HG02642 (cell line): ENCODE measurements at regions not wholly inside any gene's neighbourhood (a gene's known extent, or its start where the extent isn't known, plus 50 kb on each side); places are given as distances from the start of the nearest gene placed in this dataset.
"Not testable (repeated sequence)": the region's sequence is repeated elsewhere in the genome, so short reads cannot be mapped to it uniquely, and the experiment has no call there.

Experiments
- ATAC-seq: cut with Tn5 transposase; IDR thresholded peaks from one replicate; pipeline ENCODE4 v1.9.1; 2021; ENCODE audit warnings: mild to moderate bottlenecking; ENCODE audit not compliant: unreplicated experiment, poor library complexity

DNA sequence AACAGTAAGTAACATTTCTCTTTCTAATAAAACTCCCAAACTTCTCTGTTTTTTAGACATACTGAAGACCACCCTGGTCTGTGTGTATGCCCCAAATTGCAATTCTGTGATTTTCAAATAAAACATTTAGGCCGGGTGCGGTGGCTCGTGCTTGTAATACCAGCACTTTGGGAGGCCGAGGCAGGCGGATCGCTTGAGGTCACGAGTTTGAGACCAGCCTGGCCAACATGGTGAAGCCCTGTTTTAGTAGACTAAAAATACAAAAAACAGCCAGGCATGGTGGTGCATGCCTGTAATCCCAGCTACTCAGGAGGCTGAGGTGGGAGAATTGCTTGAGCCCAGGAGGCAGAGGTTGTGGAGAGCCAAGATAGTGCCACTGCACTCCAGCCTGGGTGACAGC, 368.5 kb downstream of the PTPRU start:
- not testable (repeated sequence) for ATAC-seq

DNA sequence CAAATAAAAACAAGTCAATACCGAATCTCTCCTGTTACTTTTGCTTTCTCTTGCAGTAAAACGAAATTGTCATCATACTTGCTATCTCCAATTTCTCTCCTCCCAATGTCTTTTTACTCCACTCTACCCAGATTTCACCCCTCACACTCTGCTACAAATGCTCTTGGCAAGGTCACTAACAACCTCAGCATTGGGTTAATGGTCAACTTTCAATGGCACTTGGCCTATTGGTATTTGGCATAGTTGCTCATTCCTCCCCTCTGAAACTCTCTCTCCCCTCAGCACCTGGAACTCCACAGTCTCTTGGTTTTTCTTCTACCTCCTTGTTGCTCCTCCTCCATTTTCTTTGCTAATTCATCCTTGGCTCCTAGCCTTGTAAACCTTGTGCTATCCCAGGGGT, 367.3 kb downstream of the PTPRU start:
- ATAC-seq: no peak

DNA sequence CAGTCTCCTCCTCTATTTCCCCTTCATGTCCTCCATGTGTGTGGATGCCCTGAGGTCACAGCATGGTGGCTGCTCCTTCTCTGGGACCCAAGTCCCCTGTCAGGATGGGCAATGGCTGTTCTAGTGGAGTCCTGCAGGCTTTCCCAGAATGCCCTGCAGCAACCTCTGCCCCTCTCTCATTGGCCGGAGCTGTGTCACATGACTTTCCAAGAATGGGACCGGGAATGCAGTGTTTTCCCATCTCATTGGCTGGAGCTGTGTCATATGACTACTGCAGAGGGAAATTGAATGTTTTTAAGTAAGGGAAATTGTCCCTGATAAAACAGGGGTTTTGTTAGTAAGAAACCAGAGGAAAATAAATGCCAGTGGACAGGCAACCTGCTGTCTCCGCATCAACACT, 365.9 kb downstream of the PTPRU start:
- no peak for ATAC-seq

DNA sequence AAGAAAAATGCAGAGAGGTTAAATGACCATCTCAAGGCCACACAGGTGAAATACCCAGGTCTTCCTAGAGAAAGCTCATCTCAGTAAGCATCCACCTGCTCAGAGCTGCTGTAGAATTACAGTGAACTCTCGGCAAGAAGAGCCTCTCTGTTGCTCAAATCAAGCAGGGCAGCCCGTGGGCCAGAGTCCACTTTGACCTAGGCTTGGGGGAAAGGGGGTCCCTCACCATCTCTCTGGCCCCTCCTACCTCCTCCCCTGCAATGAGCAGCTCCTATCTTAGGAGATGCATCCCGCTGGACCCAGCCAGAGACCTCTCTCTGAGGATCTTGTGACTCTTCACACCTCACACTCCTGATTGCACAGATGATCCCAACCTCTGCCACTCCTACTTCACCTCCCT, 364.7 kb downstream of the PTPRU start:
- ATAC-seq: no peak

DNA sequence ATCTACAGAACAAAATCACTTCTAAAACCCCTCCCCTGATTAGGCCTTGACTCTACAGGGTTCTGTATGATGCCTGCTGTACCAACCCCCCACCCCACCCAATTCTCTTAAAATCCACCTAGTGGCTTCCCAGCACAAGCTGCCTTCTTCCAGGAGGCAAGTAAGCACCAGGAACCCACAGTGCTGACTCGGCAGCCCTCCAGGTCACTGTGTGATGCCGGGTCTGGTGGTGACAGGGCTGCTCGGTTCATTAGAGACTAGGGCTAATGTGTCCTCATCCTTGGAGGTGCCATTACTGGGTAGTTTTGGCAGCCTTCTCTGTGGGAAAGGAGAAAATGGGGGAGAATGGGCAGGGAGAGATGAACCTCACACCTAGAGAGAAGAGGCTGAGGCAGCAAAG, 363.5 kb downstream of the PTPRU start:
- ATAC-seq: no peak

DNA sequence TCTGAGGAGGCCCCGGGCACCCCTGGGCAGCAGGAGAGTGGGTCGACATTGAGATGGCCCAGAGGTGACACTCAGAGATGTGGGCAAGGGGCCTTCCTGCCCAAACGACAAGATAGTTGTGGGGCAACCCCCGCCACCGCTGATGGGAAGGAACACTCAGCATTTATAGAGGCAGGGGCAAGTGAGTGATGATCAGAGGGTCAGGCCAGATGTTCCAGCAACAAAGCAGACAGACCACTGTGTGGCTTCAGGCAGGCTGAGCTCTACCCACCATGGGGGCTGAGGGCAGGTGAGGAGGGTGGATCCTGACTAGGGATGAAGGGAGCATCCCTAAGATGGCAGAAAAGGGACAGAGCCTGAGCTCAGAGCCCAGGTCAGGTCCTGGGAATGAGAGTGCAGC, 362.7 kb downstream of the PTPRU start:
- ATAC-seq: no peak

DNA sequence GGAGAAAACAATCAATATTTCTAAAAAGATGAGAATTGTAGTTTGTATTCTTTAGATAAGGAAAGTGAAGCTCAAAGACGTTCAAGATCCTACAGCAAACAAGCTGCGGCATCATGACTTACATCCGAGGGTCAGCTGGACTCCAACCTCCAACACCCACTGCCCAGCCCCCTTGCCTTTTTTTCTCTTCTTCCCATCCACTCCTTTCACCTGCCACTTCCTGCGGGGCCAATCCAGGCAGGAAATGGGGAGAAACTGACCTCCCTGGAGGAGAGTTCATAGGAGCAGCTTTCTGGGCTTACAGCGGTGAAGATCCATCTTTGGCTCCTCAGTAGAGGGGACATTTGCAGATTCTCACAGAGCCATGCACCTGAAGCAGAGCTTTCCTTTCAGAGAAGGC, 361.5 kb downstream of the PTPRU start:
- no peak for ATAC-seq

DNA sequence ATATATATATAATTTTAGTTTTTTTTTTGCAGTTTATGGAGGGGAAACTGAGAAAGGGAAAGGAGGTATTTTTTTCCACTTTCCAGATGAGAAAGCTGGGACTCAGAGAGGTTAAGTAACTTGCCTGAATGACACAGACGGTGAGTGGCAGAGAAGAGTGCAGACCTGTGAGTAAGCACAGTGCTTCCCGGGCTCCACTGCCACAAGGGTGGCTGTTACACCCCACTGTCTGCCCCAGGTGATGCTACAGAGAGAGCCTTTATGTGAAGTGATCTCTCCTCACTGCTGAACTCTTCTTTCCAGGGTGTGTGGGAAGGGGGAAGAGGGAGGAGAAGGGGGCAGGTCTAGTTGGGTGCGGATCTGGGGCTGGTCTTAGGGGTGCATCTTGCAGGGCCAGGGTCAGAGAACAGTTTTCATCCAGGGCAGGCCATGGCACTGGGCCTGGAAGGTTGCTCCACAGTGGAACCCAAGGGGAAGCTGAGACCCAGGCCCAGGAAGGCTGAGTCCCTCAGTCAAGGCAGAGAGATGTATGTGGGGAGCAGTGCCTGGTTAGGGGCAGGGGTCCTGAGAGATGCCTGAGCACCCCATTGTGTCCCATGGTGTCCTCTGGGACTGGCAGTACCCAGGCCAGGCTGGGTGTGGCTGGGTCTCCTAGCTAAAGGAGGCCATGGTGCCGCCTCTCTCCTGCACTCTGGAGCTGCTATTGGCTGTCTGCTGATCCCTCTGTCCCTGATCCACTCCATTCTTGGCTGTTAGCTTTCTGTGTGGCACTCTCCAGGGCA, 357.5 kb downstream of the PTPRU start:
- no peak for ATAC-seq

DNA sequence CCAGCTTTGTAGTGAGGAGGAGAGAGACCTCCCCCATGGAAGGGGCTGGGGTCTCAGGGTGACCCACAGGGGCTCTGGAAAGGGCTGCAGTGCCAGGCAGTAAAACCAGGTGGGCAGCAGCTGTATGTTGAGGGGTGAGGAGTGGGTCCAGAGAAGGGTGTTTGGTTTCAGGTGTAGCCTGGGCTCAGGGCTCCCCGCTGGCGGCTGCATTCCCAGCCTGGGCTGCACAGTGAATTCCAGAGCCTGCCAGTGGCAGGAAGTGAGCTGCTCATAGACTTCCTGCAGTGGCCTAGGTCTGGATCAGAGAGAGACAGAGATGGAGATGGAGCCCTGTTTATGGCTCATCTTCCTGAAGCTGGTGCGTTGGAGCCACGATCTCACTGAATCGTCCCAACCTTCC, 356.4 kb downstream of the PTPRU start:
- ATAC-seq: no peak

DNA sequence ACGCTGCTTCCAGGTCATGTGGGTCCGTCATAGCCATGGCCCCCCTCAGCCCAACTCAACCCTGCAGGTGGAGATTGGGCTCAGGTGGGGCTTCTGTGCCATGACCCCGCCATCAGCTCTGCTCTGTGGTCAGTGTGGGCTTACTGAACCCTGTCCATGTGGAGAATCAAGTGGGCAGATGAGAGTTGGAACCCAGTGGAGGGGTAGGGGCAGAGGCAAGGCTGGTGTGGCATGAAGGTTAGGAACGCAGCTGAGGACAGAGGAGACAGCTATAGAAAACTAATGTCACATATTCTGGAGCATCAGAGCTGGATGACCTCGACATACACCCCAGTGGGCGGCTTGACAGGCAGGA, 355.9 kb downstream of the PTPRU start:
- no peak for ATAC-seq

DNA sequence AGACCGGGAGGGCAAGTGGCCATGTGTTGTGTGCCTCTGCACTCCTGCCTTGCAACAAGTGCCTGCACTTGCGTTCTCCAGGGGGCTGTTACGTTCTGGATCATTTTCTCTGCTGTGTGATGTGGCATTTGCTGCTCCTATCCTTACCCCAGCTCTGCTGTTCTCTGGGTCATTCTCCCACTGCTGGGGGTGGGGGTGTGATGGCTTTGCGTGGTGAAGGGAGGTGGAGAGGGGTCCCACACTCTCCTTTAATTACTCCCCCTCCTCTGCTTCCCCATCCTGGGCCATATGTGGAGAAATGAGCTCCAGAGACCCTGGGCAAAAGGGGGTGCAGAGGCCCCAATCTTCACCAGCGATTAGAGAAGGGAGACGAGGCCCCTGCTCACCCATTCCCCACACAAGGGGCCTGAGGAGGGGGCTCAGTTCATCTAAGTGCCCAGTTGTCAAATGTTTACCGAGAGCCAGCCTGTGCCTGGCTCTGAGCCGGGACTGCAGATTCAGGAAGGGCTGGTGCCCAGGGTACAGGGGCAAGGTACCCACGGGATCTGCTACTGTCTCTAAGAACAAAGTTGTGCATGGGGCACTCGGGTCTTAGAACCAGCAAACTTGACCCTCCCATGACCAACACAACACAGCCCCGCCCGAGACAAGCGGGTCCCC, 355.4 kb downstream of the PTPRU start:
- ATAC-seq: no peak

DNA sequence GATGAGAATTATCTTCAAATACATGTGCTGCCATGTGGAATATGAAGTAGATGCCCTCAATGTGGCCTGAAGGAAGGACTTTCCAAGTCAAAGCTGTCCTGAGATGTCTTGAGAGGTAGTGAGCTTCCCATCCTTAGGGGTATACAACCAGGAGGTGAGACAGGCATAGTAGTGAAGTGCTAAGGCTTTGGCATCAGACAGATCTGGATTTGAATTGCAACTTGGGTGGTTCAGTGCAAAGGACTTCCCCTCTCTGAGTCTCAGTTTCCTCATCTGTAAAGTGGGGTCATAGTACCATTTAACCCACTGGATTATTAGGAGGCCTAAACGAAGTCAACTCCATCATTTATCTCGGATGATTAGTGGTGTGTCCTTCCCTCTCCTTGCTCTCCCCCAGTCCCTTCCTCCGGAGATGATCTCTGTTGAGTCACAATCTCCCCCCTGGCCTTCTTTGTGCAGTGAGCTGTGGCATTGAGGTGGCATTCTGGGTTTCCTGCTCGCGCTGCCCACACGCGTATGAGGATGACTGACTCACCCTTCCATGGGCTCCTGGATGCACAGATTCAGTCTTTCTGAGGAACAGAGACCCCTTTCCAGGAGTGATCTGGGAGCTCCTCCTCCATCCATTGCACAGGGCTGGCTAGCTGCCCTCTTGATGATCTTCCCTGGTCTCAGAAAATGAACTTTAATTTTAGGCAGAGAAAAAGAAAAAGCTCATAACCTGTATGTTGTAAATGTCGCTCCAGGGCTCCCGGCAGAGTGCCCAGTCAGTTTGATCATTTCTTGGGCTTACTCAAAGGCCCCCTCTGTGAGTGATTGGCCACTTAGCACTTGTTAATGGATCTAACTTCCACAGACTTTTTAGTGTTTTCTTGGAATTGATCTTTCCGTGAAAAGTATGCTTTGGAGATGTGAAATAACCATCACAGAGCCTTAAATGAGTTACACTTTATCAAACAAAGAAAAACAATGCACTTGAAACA, 354.6 kb downstream of the PTPRU start:
- ATAC-seq: no peak

DNA sequence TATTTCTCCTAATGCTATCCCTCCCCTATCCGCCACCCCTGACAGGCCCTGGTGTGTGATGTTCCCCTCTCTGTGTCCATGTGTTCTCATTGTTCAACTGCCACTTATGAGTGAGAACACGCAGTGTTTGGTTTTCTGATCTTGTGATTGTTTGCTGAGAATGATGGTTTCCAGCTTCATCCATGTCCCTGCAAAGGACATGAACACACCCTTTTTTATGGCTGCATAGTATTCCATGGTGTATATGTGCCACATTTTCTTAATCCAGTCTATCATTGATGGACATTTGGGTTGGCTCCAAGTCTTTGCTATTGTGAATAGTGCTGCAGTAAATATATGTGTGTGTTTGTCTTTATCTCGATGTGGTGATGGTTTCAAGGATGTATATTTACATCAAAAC, 353.4 kb downstream of the PTPRU start:
- ATAC-seq: not testable (repeated sequence)

DNA sequence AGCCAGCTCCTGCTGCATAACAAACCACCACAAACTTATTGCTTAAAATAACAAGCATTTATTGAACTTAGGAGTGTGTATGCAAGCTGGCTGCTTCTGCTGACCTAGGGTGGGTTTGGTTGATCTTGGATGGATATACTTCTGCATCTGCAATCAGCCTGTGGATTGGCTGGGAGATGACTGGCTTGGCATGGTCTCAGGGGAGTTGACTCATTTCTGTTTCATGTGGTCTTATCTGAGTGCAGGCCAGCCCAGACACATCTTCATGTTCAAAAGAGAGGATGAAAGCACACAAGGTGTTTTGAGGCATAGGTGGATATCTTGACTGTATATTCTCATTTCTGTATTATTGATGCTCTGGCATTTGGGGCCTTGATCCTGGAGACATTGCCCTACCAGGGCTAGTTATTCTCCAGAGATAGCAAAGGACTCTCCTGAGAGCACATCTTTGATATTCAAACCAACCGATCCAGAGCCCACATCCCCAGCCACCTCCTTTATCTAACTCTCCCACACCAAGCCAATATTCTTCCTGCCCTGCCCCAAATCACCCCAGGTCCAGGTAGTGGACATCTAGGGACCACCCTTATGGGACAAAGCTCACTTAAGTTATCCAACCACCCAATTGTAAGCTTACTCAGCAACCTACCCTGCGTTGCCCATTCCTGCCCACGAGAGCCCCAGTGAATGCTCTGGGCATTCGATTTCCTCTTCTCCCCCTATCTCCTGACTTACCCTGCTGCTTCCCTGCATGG, 350.8 kb downstream of the PTPRU start:
- no peak for ATAC-seq

DNA sequence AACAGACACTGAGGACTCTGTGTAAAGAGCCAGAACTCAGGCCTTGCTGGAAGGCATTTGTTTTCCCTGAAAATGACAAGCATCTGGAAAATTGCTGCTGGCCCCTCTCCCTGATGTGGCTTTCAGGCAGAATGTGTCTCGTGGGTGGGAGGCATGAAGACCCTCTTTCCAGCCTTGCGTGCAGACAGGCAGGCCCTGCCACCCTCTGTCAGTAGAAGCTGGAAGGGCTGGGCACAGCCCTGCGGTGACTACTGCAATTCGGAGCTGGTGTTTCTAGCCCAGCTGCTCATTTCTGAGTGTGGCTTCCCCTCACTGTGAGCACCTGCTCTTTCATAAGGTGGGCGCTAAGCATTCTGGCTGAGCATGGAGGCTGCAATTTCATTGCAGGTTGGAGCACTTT, 349.9 kb downstream of the PTPRU start:
- no peak for ATAC-seq

DNA sequence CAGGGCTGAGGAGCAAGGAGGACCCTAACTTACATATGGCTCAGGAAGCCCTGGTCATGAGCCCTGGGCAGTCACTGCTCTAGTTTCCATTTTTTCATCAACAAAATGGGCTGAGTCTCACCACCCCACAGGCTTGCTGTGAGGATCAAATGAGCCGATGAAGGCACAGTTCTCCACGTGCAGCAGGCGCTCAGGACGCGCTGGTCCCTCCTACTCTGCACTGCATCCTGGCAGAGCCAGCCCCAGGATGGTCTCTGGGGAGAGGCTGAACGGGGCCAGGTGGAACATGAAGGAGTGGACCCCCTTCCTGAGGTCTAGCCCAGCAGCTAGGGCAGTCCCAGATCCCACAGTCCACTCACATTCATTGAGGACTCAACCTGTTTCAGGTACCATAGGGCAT, 349.3 kb downstream of the PTPRU start:
- no peak for ATAC-seq

DNA sequence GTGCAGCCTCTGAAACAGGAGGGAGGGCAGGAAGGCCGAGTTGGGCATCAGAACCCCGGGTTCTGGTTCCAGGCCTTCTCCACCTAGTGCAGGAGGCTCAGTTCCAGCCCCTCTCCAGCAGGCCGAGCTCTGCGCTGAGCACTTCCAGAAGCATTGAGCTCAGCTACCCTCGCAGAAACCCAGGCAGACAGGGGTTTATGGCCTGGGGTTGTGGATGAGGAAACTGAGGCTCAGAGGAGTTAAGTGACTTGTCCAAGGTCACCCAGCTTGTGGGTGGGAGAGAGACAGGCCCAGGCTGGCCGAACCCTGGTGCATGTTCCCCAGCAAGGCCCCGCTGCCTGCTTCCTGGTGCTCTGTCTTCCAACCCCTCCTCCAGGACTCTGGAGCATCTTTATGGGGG, 348.9 kb downstream of the PTPRU start:
- no peak for ATAC-seq

DNA sequence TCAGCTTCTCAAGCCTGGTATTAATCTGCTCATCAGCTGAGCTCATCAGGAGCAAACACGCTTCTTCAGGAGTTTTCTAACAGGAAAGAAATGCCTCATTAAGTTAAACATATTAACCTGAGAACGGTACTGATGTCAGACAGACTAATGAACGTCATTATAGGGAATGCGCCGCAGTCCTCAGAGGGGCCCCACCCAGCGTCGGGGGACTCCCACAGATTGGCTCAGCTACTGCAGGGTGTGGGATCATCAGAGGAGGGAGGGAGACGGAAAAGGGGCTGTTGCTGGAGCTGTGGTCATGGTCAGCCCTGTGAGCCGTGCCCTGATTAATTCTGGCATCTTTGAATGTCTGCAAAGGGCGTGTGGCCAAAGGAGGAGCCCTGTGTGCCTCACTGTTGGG, 348.5 kb downstream of the PTPRU start:
- no peak for ATAC-seq

DNA sequence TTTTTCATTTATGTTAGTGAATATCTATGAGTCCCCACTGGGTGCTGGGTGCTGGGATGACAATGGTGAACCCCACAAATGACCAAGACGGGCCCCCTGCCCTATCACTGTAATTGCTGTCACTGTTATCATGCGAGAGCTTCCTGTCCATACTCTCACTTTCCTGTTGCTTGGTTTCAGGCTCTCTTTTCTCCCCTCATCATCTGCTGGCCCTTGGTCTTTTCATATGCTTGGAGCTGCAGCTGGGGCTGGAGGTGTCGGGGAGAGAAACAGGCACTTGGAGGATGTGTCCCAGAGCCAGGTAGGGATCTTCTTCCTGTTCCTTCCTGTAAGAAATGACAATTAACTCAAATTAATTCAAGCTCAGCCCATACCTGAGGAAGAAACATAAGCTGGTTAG, 348.0 kb downstream of the PTPRU start:
- no peak for ATAC-seq

DNA sequence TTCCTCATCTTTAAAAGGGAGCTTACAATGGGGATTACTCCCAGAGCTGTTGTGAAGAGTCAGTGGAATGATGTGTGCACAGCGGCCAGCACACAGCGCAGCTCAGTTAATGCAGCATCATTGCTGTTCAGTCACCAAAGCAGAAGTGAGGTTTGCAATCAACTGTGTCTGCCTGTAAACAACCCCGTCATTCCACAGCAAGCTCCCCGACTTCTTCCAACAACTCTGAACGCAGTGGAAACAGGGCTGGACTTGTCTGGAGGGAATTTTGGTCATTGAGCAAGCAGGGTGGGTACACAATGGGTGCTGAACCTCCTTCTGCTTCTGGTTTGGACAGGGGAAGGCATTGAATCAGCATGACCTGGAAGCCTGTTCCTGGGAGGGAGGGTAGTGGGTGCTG, 347.4 kb downstream of the PTPRU start:
- no peak for ATAC-seq
